ENCODE measurements at regions not wholly inside any gene's neighbourhood (a gene's known extent, or its start where the extent isn't known, plus 50 kb on each side); places are given as distances from the start of the nearest gene placed in this dataset.

GRCh38 chr6:43868467-43868866 is 98.5 kb downstream of the VEGFA start:
- H3K4me3 ChIP-seq (ENCODE audit: low read depth in 1 of 2, low read length in 1 of 2), result no peak overlapping the region
- H3K27me3 ChIP-seq, result no peaks in the 10 kb centered on the region
- no peak overlapping the region for H3K27ac ChIP-seq
- H3K36me3 ChIP-seq, result no peaks in the 10 kb centered on the region
- no peaks in the 10 kb centered on the region for H3K9me3 ChIP-seq
- TF ChIP-seq CTCF (IDR thresholded peaks at IDR 0.05), result no peak
- no peaks in the 10 kb centered on the region for H3K4me1 ChIP-seq (ENCODE audit: control insufficient read depth in 1 of 2, insufficient read depth in 1 of 2, low read depth in 1 of 2, low read length in 1 of 2)

- Histone ChIP-seq H3K4me1 (ENCODE audit: control insufficient read depth in 1 of 2, insufficient read depth in 1 of 2, low read depth in 1 of 2, low read length in 1 of 2) (no peaks in the 10 kb centered on the region), H3K36me3 (no peaks in the 10 kb centered on the region), H3K27me3 (no peaks in the 10 kb centered on the region), H3K9me3 (no peaks in the 10 kb centered on the region), H3K4me3 (ENCODE audit: low read depth in 1 of 2, low read length in 1 of 2) (no peak overlapping the region), H3K27ac (no peak overlapping the region)
- no peak for TF ChIP-seq CTCF (IDR thresholded peaks at IDR 0.05)
Observed at GRCh38 chr6:43867996-43868395, 98.0 kb downstream of the VEGFA start.

DNA sequence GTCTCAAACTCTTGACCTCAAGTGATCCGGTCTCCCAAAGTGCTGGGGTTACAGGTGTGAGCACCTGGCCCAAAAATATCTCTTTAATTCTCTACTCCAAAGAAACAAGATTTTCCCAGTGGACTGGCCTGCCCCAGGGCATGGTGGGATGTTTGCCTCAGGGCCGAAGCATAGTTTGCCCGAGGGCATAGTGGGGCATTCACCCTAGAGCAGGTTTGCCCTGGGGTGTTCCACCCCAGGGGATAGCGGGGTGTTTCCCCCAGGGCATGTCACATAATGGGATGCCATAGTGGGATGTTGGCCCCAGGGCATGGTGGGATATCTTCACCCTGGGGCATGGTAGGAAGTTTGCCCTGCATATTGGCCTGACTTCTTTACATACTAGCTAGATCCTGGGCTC is 97.2 kb downstream of the VEGFA start:
- no peak overlapping the region for H3K27ac ChIP-seq
- TF ChIP-seq CTCF (IDR thresholded peaks at IDR 0.05), result no peak
- no peaks in the 10 kb centered on the region for H3K9me3 ChIP-seq
- no peaks in the 10 kb centered on the region for H3K36me3 ChIP-seq
- no peaks in the 10 kb centered on the region for H3K27me3 ChIP-seq
- no peak overlapping the region for H3K4me3 ChIP-seq (ENCODE audit: low read depth in 1 of 2, low read length in 1 of 2)
- H3K4me1 ChIP-seq (ENCODE audit: control insufficient read depth in 1 of 2, insufficient read depth in 1 of 2, low read depth in 1 of 2, low read length in 1 of 2), result no peaks in the 10 kb centered on the region

GRCh38 chr6:43865932-43866645 is 96.1 kb downstream of the VEGFA start:
- Histone ChIP-seq H3K27me3 (no peaks in the 10 kb centered on the region), H3K4me3 (ENCODE audit: low read depth in 1 of 2, low read length in 1 of 2) (no peak overlapping the region), H3K36me3 (no peaks in the 10 kb centered on the region), H3K9me3 (no peaks in the 10 kb centered on the region), H3K4me1 (ENCODE audit: control insufficient read depth in 1 of 2, insufficient read depth in 1 of 2, low read depth in 1 of 2, low read length in 1 of 2) (no peaks in the 10 kb centered on the region), H3K27ac (no peak overlapping the region)
- no peak for TF ChIP-seq CTCF (IDR thresholded peaks at IDR 0.05)

GRCh38 chr6:43865086-43865485 is 95.1 kb downstream of the VEGFA start:
- H3K36me3 ChIP-seq, result no peaks in the 10 kb centered on the region
- no peaks in the 10 kb centered on the region for H3K9me3 ChIP-seq
- no peaks in the 10 kb centered on the region for H3K4me1 ChIP-seq (ENCODE audit: control insufficient read depth in 1 of 2, insufficient read depth in 1 of 2, low read depth in 1 of 2, low read length in 1 of 2)
- H3K27ac ChIP-seq, result no peak overlapping the region
- H3K27me3 ChIP-seq, result no peaks in the 10 kb centered on the region
- no peak for TF ChIP-seq CTCF (IDR thresholded peaks at IDR 0.05)
- H3K4me3 ChIP-seq (ENCODE audit: low read depth in 1 of 2, low read length in 1 of 2), result no peak overlapping the region

Measured in neutrophil (primary cell).